ENCODE measurements at regions not wholly inside any gene's neighbourhood (a gene's known extent, or its start where the extent isn't known, plus 50 kb on each side); places are given as distances from the start of the nearest gene placed in this dataset.
"Not testable (repeated sequence)": the region's sequence is repeated elsewhere in the genome, so short reads cannot be mapped to it uniquely, and the experiment has no call there.

DNA sequence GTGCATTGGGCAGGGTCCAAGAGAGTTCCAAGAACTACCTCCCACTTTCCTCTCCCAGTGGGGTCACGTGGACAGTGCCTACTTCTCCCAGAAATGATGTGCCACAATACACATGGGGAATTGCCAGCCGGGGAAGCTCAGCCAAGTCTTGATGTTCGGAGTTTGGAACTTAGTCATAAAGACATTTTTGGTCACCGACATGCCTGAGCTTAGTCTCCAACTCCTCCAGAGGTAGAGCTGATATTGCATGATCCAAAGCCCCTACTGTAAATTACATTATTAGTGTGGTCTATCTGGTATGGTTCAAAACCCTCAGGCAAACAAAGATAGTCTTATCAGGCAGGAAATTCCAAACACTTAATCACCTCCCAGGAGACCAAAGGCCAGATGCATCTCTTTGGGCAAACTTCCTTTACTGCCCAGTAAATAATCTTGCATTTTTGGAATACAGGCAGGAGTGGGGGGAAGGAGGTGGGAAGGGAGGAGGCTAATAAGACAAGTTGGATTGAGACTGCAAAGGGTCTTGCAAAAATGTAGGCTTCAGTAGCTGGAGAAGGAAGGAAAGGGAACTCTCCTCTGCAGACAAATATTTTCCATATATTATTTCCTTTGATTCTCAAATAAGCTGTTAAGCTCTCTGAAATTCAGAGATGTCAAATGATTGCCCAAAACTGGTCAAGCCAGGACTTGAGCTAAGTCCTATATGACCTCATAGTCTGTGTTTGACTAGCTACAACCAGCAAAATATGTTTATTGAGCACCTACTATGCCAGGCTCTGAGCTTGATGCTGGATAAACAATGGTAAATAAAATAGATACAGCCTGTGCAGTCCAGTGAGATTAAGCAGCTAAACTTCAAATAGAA, 99.4 kb downstream of the DRD1 start:
- H3K9ac ChIP-seq (ENCODE audit: low read length) = no peak overlapping the region
- H3K27ac ChIP-seq (ENCODE audit: low read depth, low read length) = no peak overlapping the region
- no peak overlapping the region for H3K4me3 ChIP-seq (ENCODE audit: low read depth in 1 of 2, low read length in 2 of 2)
- H3K9me3 ChIP-seq (ENCODE audit: low read length) = no peaks in the 10 kb centered on the region
- H3K4me1 ChIP-seq (ENCODE audit: insufficient read depth, low read length) = no peaks in the 10 kb centered on the region
- no peaks in the 10 kb centered on the region for H3K27me3 ChIP-seq (ENCODE audit: control insufficient read depth in 1 of 2, insufficient read depth in 2 of 2, low read length in 2 of 2)
- no peaks in the 10 kb centered on the region for H3K36me3 ChIP-seq (ENCODE audit: insufficient read depth, low read length)

DNA sequence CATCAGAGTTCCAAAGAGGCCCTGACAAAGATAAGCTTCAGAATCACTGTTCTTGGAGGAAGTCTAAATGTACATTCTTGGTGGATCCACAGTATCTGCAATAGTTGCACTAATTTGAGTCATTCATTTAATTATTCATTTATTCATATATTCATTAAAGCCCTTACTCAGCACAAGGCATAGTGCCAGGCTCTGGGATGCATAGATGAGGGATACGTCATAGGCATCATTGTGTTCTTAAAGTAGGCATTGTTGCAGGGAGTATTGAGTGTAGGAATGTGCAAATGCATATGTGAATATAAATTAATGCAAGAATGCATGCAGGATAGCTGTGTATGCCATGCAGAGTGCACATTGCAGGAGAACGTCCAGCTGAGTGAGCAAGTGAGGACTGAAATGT, 100.7 kb downstream of the DRD1 start:
- Histone ChIP-seq H3K36me3 (ENCODE audit: insufficient read depth, low read length) (no peaks in the 10 kb centered on the region), H3K9ac (ENCODE audit: low read length) (no peak overlapping the region), H3K27ac (ENCODE audit: low read depth, low read length) (no peak overlapping the region), H3K4me3 (ENCODE audit: low read depth in 1 of 2, low read length in 2 of 2) (no peak overlapping the region), H3K27me3 (ENCODE audit: control insufficient read depth in 1 of 2, insufficient read depth in 2 of 2, low read length in 2 of 2) (no peaks in the 10 kb centered on the region), H3K9me3 (ENCODE audit: low read length) (no peaks in the 10 kb centered on the region), H3K4me1 (ENCODE audit: insufficient read depth, low read length) (no peaks in the 10 kb centered on the region)

DNA sequence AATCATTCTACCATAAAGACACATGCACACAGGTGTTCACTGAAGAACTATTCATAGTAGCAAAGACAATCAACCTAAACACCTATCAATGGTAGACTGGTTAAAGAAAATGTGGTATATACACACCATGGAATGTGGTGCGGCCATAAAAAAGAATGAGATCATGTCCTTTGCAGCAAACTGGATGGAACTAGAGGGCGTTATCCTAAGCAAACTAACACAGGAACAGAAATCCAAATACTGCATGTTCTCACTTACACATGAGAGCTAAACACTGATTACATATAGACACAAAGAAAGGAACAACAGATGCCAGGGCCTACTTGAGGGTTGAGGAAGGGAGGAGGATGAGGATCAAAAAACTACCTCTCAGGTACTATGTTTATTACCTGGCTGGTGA, 103.8 kb downstream of the DRD1 start:
- H3K4me3 ChIP-seq (ENCODE audit: low read depth in 1 of 2, low read length in 2 of 2) = no peak overlapping the region

DNA sequence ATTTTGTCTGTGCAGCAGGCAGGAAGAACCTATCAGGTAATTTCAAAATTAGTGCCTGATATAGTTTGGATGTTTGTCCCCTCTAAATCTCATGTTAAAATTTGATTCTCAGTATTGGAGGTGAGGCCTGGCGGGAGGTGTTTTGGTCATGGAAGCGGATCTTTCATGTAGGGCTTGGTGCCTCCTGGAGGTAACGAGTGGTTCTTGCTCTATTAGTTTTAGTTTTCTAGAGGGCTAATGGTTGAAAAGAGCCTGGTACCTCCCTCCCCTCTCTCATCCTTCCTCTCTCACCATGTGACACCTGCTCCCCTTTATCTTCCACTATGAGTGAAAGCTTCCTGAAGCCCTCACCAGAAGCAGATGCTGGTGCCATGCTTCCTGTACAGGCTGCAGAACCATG, 106.3 kb downstream of the DRD1 start:
- Histone ChIP-seq H3K9me3 (ENCODE audit: low read length) (no peaks in the 10 kb centered on the region), H3K4me1 (ENCODE audit: insufficient read depth, low read length) (no peaks in the 10 kb centered on the region), H3K36me3 (ENCODE audit: insufficient read depth, low read length) (no peaks in the 10 kb centered on the region), H3K27me3 (ENCODE audit: control insufficient read depth in 1 of 2, insufficient read depth in 2 of 2, low read length in 2 of 2) (no peaks in the 10 kb centered on the region), H3K9ac (ENCODE audit: low read length) (no peak overlapping the region), H3K4me3 (ENCODE audit: low read depth in 1 of 2, low read length in 2 of 2) (no peak overlapping the region), H3K27ac (ENCODE audit: low read depth, low read length) (no peak overlapping the region)

More for the DNA sequence above, 103.8 kb downstream of the DRD1 start:
- no peaks in the 10 kb centered on the region for H3K9me3 ChIP-seq (ENCODE audit: low read length)
- H3K36me3 ChIP-seq (ENCODE audit: insufficient read depth, low read length) = no peaks in the 10 kb centered on the region
- no peaks in the 10 kb centered on the region for H3K27me3 ChIP-seq (ENCODE audit: control insufficient read depth in 1 of 2, insufficient read depth in 2 of 2, low read length in 2 of 2)
- no peaks in the 10 kb centered on the region for H3K4me1 ChIP-seq (ENCODE audit: insufficient read depth, low read length)
- no peak overlapping the region for H3K27ac ChIP-seq (ENCODE audit: low read depth, low read length)
- no peak overlapping the region for H3K9ac ChIP-seq (ENCODE audit: low read length)

DNA sequence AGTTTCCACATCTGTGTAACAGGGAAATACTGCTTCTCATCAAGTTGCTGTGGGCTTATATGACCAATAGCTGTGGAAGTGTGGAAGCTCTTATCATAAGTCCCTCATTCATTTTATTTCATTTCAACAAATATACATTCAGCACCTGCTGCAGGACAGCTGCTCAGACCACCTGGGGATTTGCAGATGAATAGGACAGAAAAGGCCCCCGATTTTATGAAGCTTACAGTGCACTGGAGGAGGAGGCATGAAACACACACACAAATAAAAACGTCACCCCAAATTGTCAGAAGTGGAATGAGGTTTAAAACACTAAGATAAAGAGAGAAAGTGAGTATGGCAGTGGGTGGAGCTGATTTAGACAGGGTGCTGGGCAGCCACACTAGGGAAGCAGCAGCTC, 107.2 kb downstream of the DRD1 start:
- H3K9ac ChIP-seq (ENCODE audit: low read length) = no peak overlapping the region
- H3K9me3 ChIP-seq (ENCODE audit: low read length) = no peaks in the 10 kb centered on the region
- no peaks in the 10 kb centered on the region for H3K27me3 ChIP-seq (ENCODE audit: control insufficient read depth in 1 of 2, insufficient read depth in 2 of 2, low read length in 2 of 2)
- H3K36me3 ChIP-seq (ENCODE audit: insufficient read depth, low read length) = no peaks in the 10 kb centered on the region
- H3K27ac ChIP-seq (ENCODE audit: low read depth, low read length) = no peak overlapping the region
- H3K4me1 ChIP-seq (ENCODE audit: insufficient read depth, low read length) = no peaks in the 10 kb centered on the region
- no peak overlapping the region for H3K4me3 ChIP-seq (ENCODE audit: low read depth in 1 of 2, low read length in 2 of 2)

DNA sequence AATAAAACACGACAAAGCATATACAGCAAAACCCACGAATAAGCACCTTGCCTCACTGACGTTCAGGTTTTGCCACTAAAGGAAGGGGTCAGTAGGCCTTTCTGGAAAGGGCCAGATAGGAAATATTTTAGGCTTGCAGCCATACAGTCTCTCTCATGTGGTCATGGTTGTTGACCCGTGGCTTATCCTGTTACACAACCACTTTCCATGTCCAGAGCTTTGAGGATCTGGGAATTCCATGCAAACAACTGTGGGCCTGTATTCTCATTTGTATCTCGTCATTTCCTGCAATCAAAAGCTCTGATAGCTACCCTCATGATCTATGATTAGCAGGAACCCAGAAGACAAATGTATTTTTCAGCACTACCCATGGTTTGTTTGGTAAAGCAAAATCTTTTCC, 108.3 kb downstream of the DRD1 start:
- H3K4me1 ChIP-seq (ENCODE audit: insufficient read depth, low read length) = no peaks in the 10 kb centered on the region
- H3K9me3 ChIP-seq (ENCODE audit: low read length) = no peaks in the 10 kb centered on the region
- H3K36me3 ChIP-seq (ENCODE audit: insufficient read depth, low read length) = no peaks in the 10 kb centered on the region
- no peak overlapping the region for H3K9ac ChIP-seq (ENCODE audit: low read length)
- no peak overlapping the region for H3K27ac ChIP-seq (ENCODE audit: low read depth, low read length)
- H3K4me3 ChIP-seq (ENCODE audit: low read depth in 1 of 2, low read length in 2 of 2) = no peak overlapping the region
- H3K27me3 ChIP-seq (ENCODE audit: control insufficient read depth in 1 of 2, insufficient read depth in 2 of 2, low read length in 2 of 2) = no peaks in the 10 kb centered on the region

DNA sequence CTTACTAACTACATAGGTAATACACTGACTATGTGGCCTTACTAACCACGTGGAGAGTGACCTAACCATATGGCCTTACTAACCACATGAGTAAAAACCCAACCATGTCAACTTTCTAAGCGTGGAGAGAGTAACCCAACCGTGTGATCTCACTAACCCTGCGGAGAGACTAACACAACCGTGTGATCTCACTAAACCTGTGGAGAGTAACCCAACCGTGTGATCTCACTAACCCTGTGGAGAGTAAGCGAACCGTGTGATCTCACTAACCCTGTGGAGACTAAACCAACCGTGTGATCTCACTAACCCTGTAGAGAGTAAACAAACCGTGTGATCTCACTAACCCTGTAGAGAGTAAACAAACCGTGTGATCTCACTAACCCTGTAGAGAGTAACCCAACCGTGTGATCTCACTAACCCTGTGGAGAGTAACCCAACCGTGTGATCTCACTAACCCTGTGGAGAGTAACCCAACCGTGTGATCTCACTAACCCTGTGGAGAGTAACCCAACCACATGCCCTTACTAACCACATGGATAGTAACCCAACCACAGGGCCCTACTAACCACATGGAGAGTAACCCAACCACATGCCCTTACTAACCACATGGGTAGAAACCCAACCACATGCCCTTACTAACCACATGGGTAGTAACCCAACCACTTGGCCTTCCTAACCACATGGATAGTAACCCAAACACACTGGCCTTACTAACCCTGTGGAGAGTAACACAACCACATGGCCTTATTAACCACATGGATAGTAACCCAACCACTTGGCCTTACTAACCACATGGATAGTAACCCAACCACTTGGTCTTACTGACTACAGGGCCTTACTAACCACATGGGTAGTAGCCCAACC, 112.6 kb downstream of the DRD1 start:
- not testable (repeated sequence) for H3K27ac ChIP-seq (ENCODE audit: low read depth, low read length); H3K4me3 ChIP-seq (ENCODE audit: low read depth in 1 of 2, low read length in 2 of 2)

DNA sequence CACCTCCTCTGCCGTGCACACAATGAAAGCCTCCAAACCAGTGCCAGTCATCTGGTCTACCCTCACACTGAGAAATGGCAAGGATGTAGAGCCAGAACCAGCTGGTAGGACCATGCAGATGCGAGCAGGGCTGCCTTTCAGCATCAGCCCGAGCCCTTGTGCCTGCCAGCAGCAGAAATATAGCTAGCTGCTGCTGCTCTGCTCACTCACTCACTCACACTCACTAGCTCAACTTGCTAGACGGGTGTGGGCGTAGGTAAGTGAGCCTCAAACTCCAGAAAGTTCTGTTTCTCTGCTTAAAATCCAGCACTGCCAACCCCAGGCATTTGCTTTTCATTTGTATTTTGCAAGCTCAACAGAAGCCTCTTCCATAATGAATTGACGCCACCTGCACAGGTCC, 114.0 kb downstream of the DRD1 start:
- Histone ChIP-seq H3K4me1 (ENCODE audit: insufficient read depth, low read length) (no peaks in the 10 kb centered on the region), H3K4me3 (ENCODE audit: low read depth in 1 of 2, low read length in 2 of 2) (no peak overlapping the region), H3K27me3 (ENCODE audit: control insufficient read depth in 1 of 2, insufficient read depth in 2 of 2, low read length in 2 of 2) (no peaks in the 10 kb centered on the region), H3K27ac (ENCODE audit: low read depth, low read length) (no peak overlapping the region), H3K9me3 (ENCODE audit: low read length) (no peaks in the 10 kb centered on the region), H3K9ac (ENCODE audit: low read length) (no peak overlapping the region), H3K36me3 (ENCODE audit: insufficient read depth, low read length) (no peaks in the 10 kb centered on the region)

More for the DNA sequence above, 112.6 kb downstream of the DRD1 start:
- H3K27me3 ChIP-seq (ENCODE audit: control insufficient read depth in 1 of 2, insufficient read depth in 2 of 2, low read length in 2 of 2); H3K4me1 ChIP-seq (ENCODE audit: insufficient read depth, low read length); H3K9ac ChIP-seq (ENCODE audit: low read length); H3K36me3 ChIP-seq (ENCODE audit: insufficient read depth, low read length); H3K9me3 ChIP-seq (ENCODE audit: low read length): not testable (repeated sequence)

DNA sequence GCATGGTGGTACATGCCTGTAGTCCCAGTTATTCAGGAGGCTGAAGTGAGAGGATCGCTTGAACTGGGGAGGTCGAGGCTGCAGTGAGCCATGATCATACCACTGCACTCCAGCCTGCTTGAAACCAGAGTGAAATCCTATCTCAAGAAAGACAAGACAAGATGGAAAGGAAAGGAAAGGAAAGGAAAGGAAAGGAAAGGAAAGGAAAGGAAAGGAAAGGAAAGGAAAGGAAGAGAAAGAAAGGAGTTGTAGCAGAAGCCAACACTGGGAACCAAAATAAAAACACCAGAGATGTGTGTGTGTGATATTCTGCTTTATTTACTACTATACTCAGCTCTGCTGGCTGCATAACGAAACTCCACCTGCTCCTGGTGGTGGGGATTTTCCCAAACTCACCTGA, 115.3 kb downstream of the DRD1 start:
- no peak overlapping the region for H3K4me3 ChIP-seq (ENCODE audit: low read depth in 1 of 2, low read length in 2 of 2)
- H3K27me3 ChIP-seq (ENCODE audit: control insufficient read depth in 1 of 2, insufficient read depth in 2 of 2, low read length in 2 of 2) = no peaks in the 10 kb centered on the region
- H3K27ac ChIP-seq (ENCODE audit: low read depth, low read length) = no peak overlapping the region
- no peaks in the 10 kb centered on the region for H3K36me3 ChIP-seq (ENCODE audit: insufficient read depth, low read length)
- H3K9me3 ChIP-seq (ENCODE audit: low read length) = no peaks in the 10 kb centered on the region
- no peaks in the 10 kb centered on the region for H3K4me1 ChIP-seq (ENCODE audit: insufficient read depth, low read length)
- no peak overlapping the region for H3K9ac ChIP-seq (ENCODE audit: low read length)

DNA sequence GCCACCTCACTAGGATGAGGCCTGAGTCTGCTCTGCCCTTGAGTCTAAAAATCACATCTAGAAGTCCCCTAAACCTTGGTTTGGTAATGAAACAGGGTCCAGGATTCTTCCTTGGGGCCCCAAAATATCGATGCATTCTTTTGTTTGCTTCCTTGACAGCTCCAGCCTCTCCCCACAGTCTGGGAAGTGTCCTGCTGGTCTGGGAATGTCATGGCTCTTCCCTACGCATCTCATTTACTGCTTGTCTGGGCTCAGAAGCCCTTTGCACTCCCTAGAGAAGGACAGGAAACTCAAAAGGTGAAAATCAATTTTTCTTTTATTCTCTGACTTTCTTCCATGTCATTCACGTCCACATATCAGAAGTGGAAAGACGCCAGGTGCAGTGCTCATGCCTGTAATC, 115.8 kb downstream of the DRD1 start:
- Histone ChIP-seq H3K9me3 (ENCODE audit: low read length) (no peaks in the 10 kb centered on the region), H3K4me1 (ENCODE audit: insufficient read depth, low read length) (no peaks in the 10 kb centered on the region), H3K4me3 (ENCODE audit: low read depth in 1 of 2, low read length in 2 of 2) (no peak overlapping the region), H3K27ac (ENCODE audit: low read depth, low read length) (no peak overlapping the region), H3K36me3 (ENCODE audit: insufficient read depth, low read length) (no peaks in the 10 kb centered on the region), H3K9ac (ENCODE audit: low read length) (no peak overlapping the region), H3K27me3 (ENCODE audit: control insufficient read depth in 1 of 2, insufficient read depth in 2 of 2, low read length in 2 of 2) (no peaks in the 10 kb centered on the region)

DNA sequence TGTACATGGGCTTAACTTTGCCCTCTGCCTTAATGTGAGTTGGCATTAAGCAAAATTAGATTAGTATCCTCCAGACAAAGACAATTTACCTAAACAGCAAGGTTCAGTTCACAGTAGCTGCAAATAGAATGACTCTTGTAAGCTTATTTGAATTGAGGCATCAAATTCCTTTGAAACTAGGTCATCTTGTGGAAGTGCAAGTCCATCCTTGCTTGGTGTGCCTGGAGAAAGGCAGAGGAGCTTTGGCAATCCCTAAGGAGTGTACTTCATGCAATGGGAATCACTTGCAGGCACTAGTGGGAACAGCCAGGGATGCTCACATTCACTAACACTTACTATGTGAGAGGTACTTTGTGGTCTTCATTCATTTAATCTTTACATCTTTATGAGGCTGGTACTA, 118.3 kb downstream of the DRD1 start:
- Histone ChIP-seq H3K36me3 (ENCODE audit: insufficient read depth, low read length) (no peaks in the 10 kb centered on the region), H3K4me1 (ENCODE audit: insufficient read depth, low read length) (no peaks in the 10 kb centered on the region), H3K4me3 (ENCODE audit: low read depth in 1 of 2, low read length in 2 of 2) (no peak overlapping the region), H3K27ac (ENCODE audit: low read depth, low read length) (no peak overlapping the region), H3K9me3 (ENCODE audit: low read length) (no peaks in the 10 kb centered on the region), H3K9ac (ENCODE audit: low read length) (no peak overlapping the region), H3K27me3 (ENCODE audit: control insufficient read depth in 1 of 2, insufficient read depth in 2 of 2, low read length in 2 of 2) (no peaks in the 10 kb centered on the region)

All from muscle layer of colon (tissue), 2 donors.